GM19328 (cell line): ENCODE measurements at regions not wholly inside any gene's neighbourhood (a gene's known extent, or its start where the extent isn't known, plus 50 kb on each side); places are given as distances from the start of the nearest gene placed in this dataset.

Source experiments
- ATAC-seq: cut with Tn5 transposase; IDR thresholded peaks from one replicate; pipeline ENCODE4 v1.9.1; 2021; ENCODE audit warnings: mild to moderate bottlenecking, moderate library complexity; ENCODE audit not compliant: unreplicated experiment

GRCh38 chr5:98402130-98402529, 371.3 kb upstream of the RGMB start:
- ATAC-seq = no peak

GRCh38 chr5:98403131-98403530, 370.3 kb upstream of the RGMB start:
- ATAC-seq = no peak

DNA sequence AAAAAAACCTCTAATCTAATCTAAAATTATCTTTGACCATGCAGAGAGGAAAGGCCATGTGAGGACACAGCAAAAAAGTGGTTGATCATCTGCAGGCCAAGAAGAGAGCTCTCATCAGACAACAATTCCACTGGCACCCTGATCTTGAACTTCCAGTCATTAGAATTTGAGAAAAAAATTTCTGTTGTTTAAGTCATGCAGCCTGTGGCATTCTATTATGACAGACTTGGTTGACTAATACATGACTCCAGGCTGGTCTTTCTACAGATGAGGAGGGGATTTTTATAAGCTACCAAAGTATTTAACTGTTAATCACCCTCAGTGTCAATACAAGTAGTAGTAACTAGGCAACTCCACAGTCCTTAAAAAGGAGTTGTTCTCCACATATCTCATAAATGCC, 358.5 kb upstream of the RGMB start:
- ATAC-seq = no peak

GRCh38 chr5:98415663-98416062, 357.8 kb upstream of the RGMB start:
- no peak for ATAC-seq

GRCh38 chr5:98416541-98416940, 356.9 kb upstream of the RGMB start:
- ATAC-seq = no peak

DNA sequence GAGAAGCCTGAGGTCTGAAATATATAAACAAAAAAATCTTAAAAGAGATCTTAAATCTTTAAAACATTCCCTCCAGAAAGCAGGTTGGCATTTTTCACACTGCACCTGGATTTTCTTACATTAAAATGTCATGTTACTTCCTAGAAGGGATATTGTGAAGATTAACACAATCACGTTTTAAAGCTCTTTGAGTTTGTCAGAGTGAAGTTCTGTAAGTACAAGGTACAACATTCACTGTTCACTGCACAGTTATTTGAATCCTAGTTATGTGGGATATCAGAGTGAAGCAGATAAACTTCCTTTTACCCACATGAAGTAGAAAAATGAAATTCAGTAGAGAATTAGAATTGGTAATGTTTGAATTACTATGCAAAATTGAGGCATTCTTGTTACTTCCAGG, 353.6 kb upstream of the RGMB start:
- ATAC-seq = no peak

DNA sequence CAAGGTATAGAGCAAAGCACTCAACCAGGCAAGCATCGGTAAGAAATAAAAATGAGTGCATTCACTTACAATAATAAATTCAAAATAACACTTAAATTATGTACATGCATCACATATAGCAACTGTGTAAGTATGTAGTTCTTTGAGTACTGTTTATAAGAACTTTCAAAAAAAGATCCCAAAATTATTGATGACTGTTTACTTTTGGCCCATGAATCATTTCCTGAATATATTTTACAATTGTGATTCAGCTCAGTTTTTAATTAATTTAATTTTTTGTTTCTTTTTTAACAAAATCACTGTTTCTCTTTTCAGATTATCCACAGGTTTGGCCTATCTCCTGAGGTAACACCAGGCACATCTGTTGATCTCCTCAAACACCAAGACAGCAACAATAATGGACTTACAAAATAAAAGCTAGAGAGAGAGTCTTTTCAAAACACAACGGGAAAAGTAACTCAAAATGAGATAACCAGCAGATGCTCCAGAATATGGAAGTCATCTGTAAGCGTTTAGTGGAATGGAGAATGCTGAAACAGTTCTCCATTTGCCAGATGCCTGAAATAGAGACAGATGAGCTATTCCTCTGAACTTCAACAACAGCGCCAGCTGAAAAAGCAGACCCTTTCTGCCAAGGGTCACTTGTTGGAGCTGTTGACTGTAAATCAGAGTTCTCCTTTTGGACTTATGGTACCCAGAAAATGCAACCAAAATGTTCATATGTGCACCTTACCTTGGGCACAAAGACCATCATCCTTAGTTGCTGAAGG, 348.6 kb upstream of the RGMB start:
- no peak for ATAC-seq

DNA sequence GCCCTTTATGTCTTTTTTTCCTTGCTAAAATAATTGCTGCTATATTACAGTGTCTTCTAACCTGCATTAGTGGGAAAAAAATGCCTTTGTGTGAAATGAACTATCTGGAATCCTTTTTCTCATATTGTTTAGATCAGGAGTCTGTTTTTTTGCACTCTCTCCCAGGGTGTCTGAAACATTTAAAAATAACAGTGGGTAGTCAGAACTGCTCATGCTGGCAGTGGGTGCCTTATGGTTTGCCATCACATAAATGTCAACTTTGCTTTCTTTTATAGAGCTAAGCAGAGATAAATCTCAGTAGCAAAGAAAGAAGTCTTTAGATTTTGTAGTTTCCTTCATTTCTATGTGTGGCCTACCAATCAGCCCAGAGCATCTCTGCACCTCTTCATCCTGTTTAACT, 347.8 kb upstream of the RGMB start:
- no peak for ATAC-seq

- ATAC-seq = no peak
These were observed 344.7 kb upstream of the RGMB start for GRCh38 chr5:98428806-98429205.

DNA sequence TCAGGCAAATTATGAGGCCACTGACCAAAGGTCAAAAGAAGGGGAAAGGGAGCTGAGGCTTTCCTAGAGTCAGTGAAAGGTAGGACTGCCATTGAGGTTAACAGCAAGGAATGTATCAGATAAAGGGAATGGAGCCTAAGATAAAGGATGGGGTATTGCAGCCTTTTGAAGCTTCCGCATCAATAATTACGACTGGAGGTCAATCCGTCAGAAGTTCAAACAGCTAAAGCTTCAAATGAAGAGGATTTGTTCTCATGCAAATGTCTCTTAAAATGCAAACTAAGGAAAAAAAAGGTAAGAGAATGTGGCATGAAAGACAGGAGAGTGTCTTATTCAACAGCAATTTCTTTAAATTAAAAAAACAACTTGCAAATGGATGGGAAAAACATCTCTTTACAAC, 341.1 kb upstream of the RGMB start:
- no peak for ATAC-seq

- ATAC-seq = no peak
These were observed 340.4 kb upstream of the RGMB start for GRCh38 chr5:98433022-98433421.

DNA sequence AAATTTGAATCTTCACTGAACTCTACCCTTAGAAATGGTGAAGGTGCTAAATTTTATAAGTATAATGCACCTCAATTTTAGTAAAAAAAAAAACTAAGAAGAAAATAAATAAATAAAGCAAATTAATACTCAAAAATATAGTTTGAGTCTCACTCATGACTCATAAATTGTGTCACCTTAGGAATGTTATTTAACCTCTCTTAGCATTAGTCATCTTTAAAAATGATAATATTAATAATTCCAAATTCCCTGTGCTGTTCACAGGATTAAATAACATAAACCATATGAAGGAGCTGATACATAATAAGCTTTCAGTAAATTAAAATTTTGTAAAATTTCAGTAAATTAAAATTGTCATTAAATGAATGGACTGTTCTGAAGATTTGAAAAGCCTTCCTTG, 339.8 kb upstream of the RGMB start:
- ATAC-seq = no peak

- ATAC-seq = no peak
These were observed 336.8 kb upstream of the RGMB start for GRCh38 chr5:98436667-98437066.

DNA sequence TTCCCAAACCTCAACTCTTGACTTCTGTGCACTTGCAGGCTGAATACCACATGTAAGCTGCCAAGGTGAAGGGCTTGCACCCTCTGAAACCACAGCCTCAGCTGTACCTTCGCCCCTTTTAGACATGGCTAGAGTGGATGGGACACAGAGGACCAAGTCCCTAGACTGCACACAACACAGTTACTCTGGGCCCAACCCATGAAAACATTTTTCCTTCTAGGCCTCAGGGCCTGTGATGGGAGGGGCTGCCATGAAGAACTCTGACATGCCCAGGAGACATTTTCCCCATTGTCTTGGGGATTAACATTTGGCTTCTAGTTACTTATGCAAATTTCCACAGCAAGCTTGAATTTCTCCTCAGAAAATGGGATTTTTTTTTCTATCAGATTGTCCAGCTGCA, 331.0 kb upstream of the RGMB start:
- no peak for ATAC-seq

DNA sequence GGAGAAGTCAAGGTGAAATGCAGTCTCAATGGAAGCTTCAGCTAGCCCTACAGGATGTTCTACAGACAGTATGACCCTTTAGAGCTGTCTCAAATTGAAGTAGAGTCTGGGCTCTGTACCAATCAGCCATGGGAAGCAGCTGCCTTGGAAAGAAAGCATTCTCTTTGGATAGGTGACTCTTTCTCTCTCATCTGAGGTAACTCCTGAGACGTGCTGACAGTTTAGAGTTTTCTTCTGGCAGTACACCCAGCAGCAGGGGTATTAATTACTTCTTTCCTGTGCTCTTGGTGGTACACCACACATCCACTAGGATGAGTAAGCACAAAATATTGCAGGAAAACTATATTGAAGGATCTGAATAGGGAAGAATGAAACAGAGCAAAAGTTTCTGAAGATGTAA, 329.6 kb upstream of the RGMB start:
- ATAC-seq = no peak

DNA sequence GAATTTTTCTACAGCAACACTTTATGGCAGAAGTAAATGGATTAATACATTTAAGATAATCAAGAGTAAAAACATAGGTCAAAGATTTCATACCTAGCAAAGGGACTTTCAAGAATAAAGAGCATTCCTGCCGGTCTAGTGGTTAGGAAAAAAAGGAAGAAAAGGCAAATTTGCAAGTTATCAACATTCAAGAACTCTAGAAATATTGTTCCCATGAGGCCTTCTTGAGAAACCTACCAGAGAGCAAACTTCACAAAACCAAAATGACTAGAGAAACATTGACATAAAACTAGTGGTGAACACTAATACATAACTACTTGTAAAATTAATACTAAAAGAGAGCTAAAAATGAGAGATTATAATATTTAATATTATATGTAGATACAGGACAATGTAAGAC, 320.2 kb upstream of the RGMB start:
- ATAC-seq = no peak

DNA sequence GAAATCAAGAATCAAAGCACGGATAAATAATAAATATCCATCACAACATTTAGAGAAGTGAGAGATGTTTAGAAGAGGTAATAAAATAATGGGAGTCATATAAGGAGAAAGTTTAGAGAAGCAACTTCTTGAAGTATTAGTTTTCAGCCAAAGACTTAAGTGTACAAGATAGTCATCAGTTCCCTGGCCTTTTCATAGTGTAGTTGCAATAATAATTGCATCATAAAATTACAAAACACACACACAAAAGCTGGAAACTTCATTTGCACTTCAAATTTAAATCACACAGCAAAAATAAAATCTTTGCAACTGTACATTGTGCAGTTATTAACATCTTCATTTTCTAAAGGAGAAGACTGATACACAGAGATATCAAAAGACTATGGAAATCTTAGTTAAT, 319.1 kb upstream of the RGMB start:
- no peak for ATAC-seq

DNA sequence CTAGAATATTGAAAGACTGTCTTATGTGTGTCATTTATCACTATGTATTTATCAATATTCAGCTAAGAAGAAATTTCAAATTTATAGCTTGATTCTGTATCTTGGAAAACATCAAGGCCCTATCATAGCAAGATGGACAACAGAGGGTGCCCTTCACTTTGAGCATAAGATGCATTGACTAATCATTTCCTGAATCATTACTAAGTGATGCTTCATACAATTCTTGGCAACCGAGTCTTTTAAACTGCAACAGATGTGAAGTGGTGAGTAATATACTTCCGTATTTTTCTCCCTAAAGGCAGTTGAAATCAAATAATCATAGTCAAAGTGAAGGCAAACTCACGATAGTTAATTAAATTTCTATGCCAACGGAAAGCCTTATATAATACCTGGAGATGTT, 318.6 kb upstream of the RGMB start:
- ATAC-seq = no peak

GRCh38 chr5:98455665-98456064, 317.8 kb upstream of the RGMB start:
- ATAC-seq = no peak

DNA sequence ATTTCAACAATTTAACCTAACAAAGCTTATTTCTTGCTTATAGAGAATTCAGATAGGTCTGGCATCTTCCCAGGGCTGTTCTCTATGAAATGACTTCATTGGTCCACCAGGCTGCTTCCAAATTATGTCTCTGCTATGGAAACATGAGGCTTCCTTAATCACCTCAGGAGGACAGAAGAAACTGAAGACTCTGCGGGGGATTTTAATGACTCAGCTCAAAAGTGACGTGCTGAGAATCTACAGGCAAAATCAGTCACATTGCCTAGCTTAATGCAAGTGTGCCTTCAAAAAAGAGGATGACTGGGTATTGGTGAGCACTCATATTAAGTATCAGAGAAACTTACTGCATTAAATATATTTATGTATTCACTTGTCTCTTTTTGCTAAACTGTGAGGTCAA, 315.5 kb upstream of the RGMB start:
- ATAC-seq = no peak

- no peak for ATAC-seq
These were observed 314.7 kb upstream of the RGMB start for GRCh38 chr5:98458726-98459125.

DNA sequence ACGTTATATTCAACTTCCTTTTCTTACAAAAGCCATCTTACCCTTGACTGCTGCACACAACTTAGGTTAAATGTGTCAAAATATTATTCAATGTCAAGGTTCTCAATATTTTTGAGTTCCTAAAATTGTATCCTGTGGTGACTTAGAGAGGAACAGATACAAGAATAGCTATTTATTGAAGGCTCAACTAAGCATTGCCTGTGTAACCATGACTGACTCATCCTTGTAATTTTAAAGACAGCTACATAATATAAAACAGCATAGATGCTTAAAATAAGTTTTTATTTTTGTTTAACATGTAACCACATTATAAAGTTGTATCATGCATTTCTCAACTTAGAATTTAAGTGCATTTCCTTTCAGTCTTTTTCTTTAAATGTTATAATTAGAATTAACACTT, 312.9 kb upstream of the RGMB start:
- ATAC-seq = no peak

DNA sequence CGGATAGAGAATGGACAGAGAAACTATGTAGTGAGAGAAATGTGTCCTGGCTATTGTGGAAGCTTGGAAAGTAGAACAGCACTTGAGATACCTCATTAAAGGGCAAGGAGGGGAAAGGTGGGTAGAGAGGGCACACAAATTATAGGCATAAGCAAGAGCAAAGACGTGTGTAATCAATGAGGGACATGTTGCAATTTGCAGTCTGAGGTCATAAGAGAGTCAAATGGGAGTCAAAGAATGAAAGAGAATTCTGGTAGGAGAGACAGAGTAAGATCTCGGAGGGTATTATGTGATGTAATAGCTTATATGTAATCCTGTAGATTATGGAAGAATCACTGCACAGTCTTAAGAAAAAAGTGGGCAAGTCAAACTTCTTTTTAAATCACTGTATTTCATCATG, 312.0 kb upstream of the RGMB start:
- no peak for ATAC-seq
